ENCODE measurements at regions not wholly inside any gene's neighbourhood (a gene's known extent, or its start where the extent isn't known, plus 50 kb on each side); places are given as distances from the start of the nearest gene placed in this dataset.

GRCh38 chr15:35721751-35722150 lies 175.8 kb upstream of the DPH6 start:
- H3K27ac ChIP-seq (ENCODE audit: insufficient read depth, low read length, poor library complexity, severe bottlenecking) = no peak overlapping the region
- Mint-ChIP-seq H3K36me3 (no peaks in the 10 kb centered on the region), H3K27ac (no peak overlapping the region), H3K27me3 (peaks cover 4% of the 10 kb centered on the region), H3K9me3 (peaks cover 0 to 6% (median 4%) of the 10 kb centered on the region in 7 donors), H3K4me3 (no peak overlapping the region), H3K4me1 (no peaks in the 10 kb centered on the region)
- no peak overlapping the region for H3K4me3 ChIP-seq (ENCODE audit: low read depth, low read length)
- DNase-seq (no peak), ATAC-seq (ENCODE audit: low read depth in 2 of 2) (no peak)
- no peaks in the 10 kb centered on the region for H3K4me1 ChIP-seq (ENCODE audit: control insufficient read depth, insufficient read depth, low read length, poor library complexity, severe bottlenecking)
- H3K27me3 ChIP-seq (ENCODE audit: control insufficient read depth, insufficient read depth, low read length) = no peaks in the 10 kb centered on the region
- no peaks in the 10 kb centered on the region for H3K36me3 ChIP-seq (ENCODE audit: control insufficient read depth, insufficient read depth, low read length)
- H3K9me3 ChIP-seq (ENCODE audit: control insufficient read depth in 2 of 2, low read length in 2 of 2) = no peaks in the 10 kb centered on the region

DNA sequence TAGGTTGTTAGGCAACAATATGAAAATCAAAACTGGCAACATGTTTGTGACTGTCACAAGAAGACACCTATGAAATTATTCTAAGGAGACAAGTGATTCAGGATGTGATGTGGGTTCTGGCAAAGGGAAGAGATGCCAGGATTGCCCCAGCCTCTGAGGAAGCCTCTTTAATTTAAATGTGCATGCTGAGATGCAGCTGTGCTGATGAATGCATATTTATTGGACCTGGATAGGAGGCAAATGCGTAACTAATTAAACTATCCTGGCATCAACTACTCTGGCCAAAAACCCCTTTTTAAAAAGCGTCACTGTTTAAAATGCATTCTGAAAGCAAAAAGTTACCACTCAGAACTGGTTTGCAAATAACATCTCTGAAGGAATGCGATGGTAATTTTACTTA lies 176.5 kb upstream of the DPH6 start:
- no peaks in the 10 kb centered on the region for H3K4me1 ChIP-seq (ENCODE audit: control insufficient read depth, insufficient read depth, low read length, poor library complexity, severe bottlenecking)
- H3K27me3 Mint-ChIP-seq = peaks cover 4% of the 10 kb centered on the region
- no peak for ATAC-seq (ENCODE audit: low read depth in 2 of 2)
- no peaks in the 10 kb centered on the region for H3K36me3 Mint-ChIP-seq
- H3K27ac Mint-ChIP-seq = no peak overlapping the region
- H3K27ac ChIP-seq (ENCODE audit: insufficient read depth, low read length, poor library complexity, severe bottlenecking) = no peak overlapping the region
- no peak overlapping the region for H3K4me3 Mint-ChIP-seq
- no peaks in the 10 kb centered on the region for H3K36me3 ChIP-seq (ENCODE audit: control insufficient read depth, insufficient read depth, low read length)
- no peak overlapping the region for H3K4me3 ChIP-seq (ENCODE audit: low read depth, low read length)
- no peaks in the 10 kb centered on the region for H3K27me3 ChIP-seq (ENCODE audit: control insufficient read depth, insufficient read depth, low read length)
- no peaks in the 10 kb centered on the region for H3K9me3 ChIP-seq (ENCODE audit: control insufficient read depth in 2 of 2, low read length in 2 of 2)
- no peaks in the 10 kb centered on the region for H3K4me1 Mint-ChIP-seq
- peaks cover 0 to 9% (median 4%) of the 10 kb centered on the region in 7 donors for H3K9me3 Mint-ChIP-seq
- no peak for DNase-seq

DNA sequence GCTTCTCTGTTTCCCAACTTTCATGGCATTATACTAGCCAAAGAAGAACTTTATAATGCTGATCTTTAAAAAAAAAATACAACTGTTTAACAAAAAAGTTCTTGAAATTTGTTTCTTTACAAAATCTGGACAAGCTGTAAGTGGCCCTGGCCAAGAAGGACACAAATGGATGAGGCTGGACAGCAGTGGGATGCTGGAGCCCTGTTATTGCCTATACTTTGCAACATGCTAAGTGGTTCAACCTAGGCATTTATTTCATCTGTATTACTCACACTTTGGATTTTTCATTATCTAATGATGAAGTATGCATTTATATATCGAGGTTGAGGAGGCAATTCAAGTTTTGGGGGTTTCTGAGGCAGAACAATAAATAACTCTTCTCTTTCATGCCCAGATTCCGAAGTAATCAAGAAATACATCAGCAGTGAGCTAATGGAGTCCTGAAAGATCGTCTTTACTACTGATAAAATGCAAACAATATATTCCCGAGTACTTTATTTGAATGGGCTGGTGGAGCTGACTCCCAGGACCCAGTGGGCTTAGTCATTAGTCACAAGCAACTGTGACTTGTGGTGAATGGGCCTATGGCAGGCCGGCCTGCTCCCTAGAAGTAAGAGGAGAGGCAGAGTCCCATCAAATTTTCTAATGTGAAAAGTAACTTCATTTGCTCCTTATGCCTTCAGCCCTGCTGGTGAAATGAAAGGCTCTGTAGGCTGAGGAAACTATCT lies 177.3 kb upstream of the DPH6 start:
- H3K4me1 ChIP-seq (ENCODE audit: control insufficient read depth, insufficient read depth, low read length, poor library complexity, severe bottlenecking) = no peaks in the 10 kb centered on the region
- no peaks in the 10 kb centered on the region for H3K27me3 ChIP-seq (ENCODE audit: control insufficient read depth, insufficient read depth, low read length)
- ATAC-seq (ENCODE audit: low read depth in 2 of 2) (no peak), DNase-seq (no peak)
- H3K27me3 Mint-ChIP-seq = peaks cover 4% of the 10 kb centered on the region
- H3K4me3 Mint-ChIP-seq = no peak overlapping the region
- no peaks in the 10 kb centered on the region for H3K36me3 Mint-ChIP-seq
- H3K9me3 ChIP-seq (ENCODE audit: control insufficient read depth in 2 of 2, low read length in 2 of 2) = no peaks in the 10 kb centered on the region
- no peaks in the 10 kb centered on the region for H3K36me3 ChIP-seq (ENCODE audit: control insufficient read depth, insufficient read depth, low read length)
- no peak overlapping the region for H3K27ac Mint-ChIP-seq
- H3K9me3 Mint-ChIP-seq = peaks cover 0 to 9% (median under 1%) of the 10 kb centered on the region in 7 donors
- H3K27ac ChIP-seq (ENCODE audit: insufficient read depth, low read length, poor library complexity, severe bottlenecking) = no peak overlapping the region
- H3K4me3 ChIP-seq (ENCODE audit: low read depth, low read length) = no peak overlapping the region
- H3K4me1 Mint-ChIP-seq = no peaks in the 10 kb centered on the region

DNA sequence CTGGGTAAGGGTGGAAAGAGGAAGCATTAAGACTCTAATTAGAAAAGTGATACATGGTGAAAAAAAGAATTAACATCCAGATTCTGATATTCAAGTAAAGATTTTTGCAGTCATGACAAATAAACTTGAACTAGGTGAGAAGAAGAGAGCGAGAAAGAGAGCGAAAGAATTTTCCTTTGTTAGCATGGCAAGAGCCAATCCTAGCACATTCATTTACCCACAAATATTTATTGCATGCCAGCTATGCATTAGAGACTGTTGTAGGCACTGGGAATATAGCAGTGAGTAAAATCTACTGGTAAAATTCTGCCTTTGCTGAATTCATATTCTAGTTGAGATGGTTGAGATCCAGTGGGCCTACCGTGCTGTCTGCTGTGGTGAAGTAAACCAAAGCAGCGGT lies 177.9 kb upstream of the DPH6 start:
- H3K27ac Mint-ChIP-seq = no peak overlapping the region
- Histone ChIP-seq H3K9me3 (ENCODE audit: control insufficient read depth in 2 of 2, low read length in 2 of 2) (no peaks in the 10 kb centered on the region), H3K27ac (ENCODE audit: insufficient read depth, low read length, poor library complexity, severe bottlenecking) (no peak overlapping the region), H3K36me3 (ENCODE audit: control insufficient read depth, insufficient read depth, low read length) (no peaks in the 10 kb centered on the region), H3K4me1 (ENCODE audit: control insufficient read depth, insufficient read depth, low read length, poor library complexity, severe bottlenecking) (no peaks in the 10 kb centered on the region), H3K27me3 (ENCODE audit: control insufficient read depth, insufficient read depth, low read length) (no peaks in the 10 kb centered on the region), H3K4me3 (ENCODE audit: low read depth, low read length) (no peak overlapping the region)
- H3K4me3 Mint-ChIP-seq = no peak overlapping the region
- no peaks in the 10 kb centered on the region for H3K4me1 Mint-ChIP-seq
- ATAC-seq (ENCODE audit: low read depth in 2 of 2) (no peak), DNase-seq (no peak)
- H3K9me3 Mint-ChIP-seq = peaks cover 0 to 6% (median 0%) of the 10 kb centered on the region in 7 donors
- no peaks in the 10 kb centered on the region for H3K36me3 Mint-ChIP-seq
- peaks cover 4% of the 10 kb centered on the region for H3K27me3 Mint-ChIP-seq

DNA sequence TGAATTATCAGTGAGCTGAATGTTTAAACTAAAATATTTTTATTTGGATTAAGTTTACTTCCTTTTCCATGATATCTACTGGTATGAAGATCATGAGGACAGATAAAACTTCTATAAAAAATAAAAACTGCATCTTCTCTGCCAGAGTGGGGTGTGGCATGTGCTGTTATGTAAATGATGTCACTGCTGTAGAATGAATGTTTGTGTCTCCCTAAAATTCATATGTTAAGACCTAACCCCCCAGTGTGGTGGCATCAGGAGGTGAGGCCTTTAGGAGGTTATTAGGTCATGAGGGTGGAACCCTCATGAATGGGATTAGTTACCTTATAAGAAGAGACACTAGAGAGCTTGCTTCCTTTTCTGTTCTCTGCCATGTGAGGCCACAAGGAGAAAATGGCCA lies 178.7 kb upstream of the DPH6 start:
- no peak overlapping the region for H3K27ac ChIP-seq (ENCODE audit: insufficient read depth, low read length, poor library complexity, severe bottlenecking)
- H3K9me3 Mint-ChIP-seq = peaks cover 0 to 6% (median 0%) of the 10 kb centered on the region in 7 donors
- no peak overlapping the region for H3K27ac Mint-ChIP-seq
- H3K27me3 ChIP-seq (ENCODE audit: control insufficient read depth, insufficient read depth, low read length) = no peaks in the 10 kb centered on the region
- H3K27me3 Mint-ChIP-seq = peaks cover 4% of the 10 kb centered on the region
- H3K4me3 Mint-ChIP-seq = no peak overlapping the region
- H3K4me3 ChIP-seq (ENCODE audit: low read depth, low read length) = no peak overlapping the region
- no peaks in the 10 kb centered on the region for H3K36me3 ChIP-seq (ENCODE audit: control insufficient read depth, insufficient read depth, low read length)
- no peaks in the 10 kb centered on the region for H3K9me3 ChIP-seq (ENCODE audit: control insufficient read depth in 2 of 2, low read length in 2 of 2)
- DNase-seq (no peak), ATAC-seq (ENCODE audit: low read depth in 2 of 2) (no peak)
- no peaks in the 10 kb centered on the region for H3K36me3 Mint-ChIP-seq
- H3K4me1 Mint-ChIP-seq = no peaks in the 10 kb centered on the region
- H3K4me1 ChIP-seq (ENCODE audit: control insufficient read depth, insufficient read depth, low read length, poor library complexity, severe bottlenecking) = no peaks in the 10 kb centered on the region

- Mint-ChIP-seq H3K36me3 (no peaks in the 10 kb centered on the region), H3K27me3 (peaks cover 4% of the 10 kb centered on the region), H3K4me1 (no peaks in the 10 kb centered on the region), H3K27ac (no peak overlapping the region), H3K9me3 (peaks cover 0 to 6% (median 0%) of the 10 kb centered on the region in 7 donors), H3K4me3 (no peak overlapping the region)
- Histone ChIP-seq H3K36me3 (ENCODE audit: control insufficient read depth, insufficient read depth, low read length) (no peaks in the 10 kb centered on the region), H3K27me3 (ENCODE audit: control insufficient read depth, insufficient read depth, low read length) (no peaks in the 10 kb centered on the region), H3K27ac (ENCODE audit: insufficient read depth, low read length, poor library complexity, severe bottlenecking) (no peak overlapping the region), H3K9me3 (ENCODE audit: control insufficient read depth in 2 of 2, low read length in 2 of 2) (no peaks in the 10 kb centered on the region), H3K4me1 (ENCODE audit: control insufficient read depth, insufficient read depth, low read length, poor library complexity, severe bottlenecking) (no peaks in the 10 kb centered on the region), H3K4me3 (ENCODE audit: low read depth, low read length) (no peak overlapping the region)
- no peak for DNase-seq
- ATAC-seq (ENCODE audit: low read depth in 2 of 2) = no peak
Observed at GRCh38 chr15:35725353-35725752, 179.4 kb upstream of the DPH6 start.

GRCh38 chr15:35727627-35728026 lies 181.7 kb upstream of the DPH6 start:
- Mint-ChIP-seq H3K36me3 (no peaks in the 10 kb centered on the region), H3K27me3 (peaks cover 4% of the 10 kb centered on the region), H3K9me3 (peaks cover 0 to 6% (median 0%) of the 10 kb centered on the region in 7 donors), H3K27ac (no peak overlapping the region), H3K4me1 (no peaks in the 10 kb centered on the region), H3K4me3 (no peak overlapping the region)
- Histone ChIP-seq H3K27ac (ENCODE audit: insufficient read depth, low read length, poor library complexity, severe bottlenecking) (no peak overlapping the region), H3K36me3 (ENCODE audit: control insufficient read depth, insufficient read depth, low read length) (no peaks in the 10 kb centered on the region), H3K4me3 (ENCODE audit: low read depth, low read length) (no peak overlapping the region), H3K4me1 (ENCODE audit: control insufficient read depth, insufficient read depth, low read length, poor library complexity, severe bottlenecking) (no peaks in the 10 kb centered on the region), H3K27me3 (ENCODE audit: control insufficient read depth, insufficient read depth, low read length) (no peaks in the 10 kb centered on the region), H3K9me3 (ENCODE audit: control insufficient read depth in 2 of 2, low read length in 2 of 2) (no peaks in the 10 kb centered on the region)
- DNase-seq (no peak), ATAC-seq (ENCODE audit: low read depth in 2 of 2) (no peak)

DNA sequence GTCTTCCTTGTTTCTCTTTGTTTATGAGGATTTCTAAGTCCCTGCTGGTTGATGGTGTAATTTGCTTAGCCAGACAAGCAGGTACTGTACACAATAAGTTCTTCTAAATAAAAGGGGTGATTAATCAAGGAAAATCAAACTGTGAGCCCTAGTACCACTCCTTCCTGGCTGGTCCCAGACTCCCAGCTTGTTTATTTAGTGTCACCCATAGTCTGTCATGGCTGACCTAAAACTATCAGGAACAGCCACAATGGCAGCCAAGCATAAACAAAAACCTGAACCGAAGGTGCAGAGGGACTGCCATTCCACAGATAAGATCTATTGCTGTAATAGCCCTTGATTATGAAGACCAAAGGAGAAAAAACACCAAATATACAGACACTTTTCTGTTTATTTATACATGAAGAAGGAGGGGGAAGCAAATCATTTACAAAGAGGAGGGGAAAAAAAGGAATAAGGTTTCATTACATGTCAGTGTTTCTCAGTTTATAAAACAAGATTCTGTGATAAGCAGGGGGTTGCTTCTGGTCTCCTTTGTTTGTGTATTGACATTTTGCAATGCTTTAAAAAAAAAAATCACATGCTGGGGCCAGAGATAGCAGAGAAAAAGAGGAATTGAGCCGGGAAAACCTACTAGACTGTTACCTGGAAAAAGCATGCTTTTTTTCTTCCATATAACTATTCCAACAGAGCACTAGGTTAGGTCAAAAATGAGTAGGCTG lies 182.4 kb upstream of the DPH6 start:
- no peaks in the 10 kb centered on the region for H3K4me1 ChIP-seq (ENCODE audit: control insufficient read depth, insufficient read depth, low read length, poor library complexity, severe bottlenecking)
- H3K36me3 Mint-ChIP-seq = no peaks in the 10 kb centered on the region
- DNase-seq (no peak), ATAC-seq (ENCODE audit: low read depth in 2 of 2) (no peak)
- H3K27ac Mint-ChIP-seq = no peak overlapping the region
- H3K4me3 ChIP-seq (ENCODE audit: low read depth, low read length) = no peak overlapping the region
- H3K4me3 Mint-ChIP-seq = no peak overlapping the region
- no peaks in the 10 kb centered on the region for H3K36me3 ChIP-seq (ENCODE audit: control insufficient read depth, insufficient read depth, low read length)
- H3K27me3 ChIP-seq (ENCODE audit: control insufficient read depth, insufficient read depth, low read length) = no peaks in the 10 kb centered on the region
- no peaks in the 10 kb centered on the region for H3K9me3 ChIP-seq (ENCODE audit: control insufficient read depth in 2 of 2, low read length in 2 of 2)
- H3K27ac ChIP-seq (ENCODE audit: insufficient read depth, low read length, poor library complexity, severe bottlenecking) = no peak overlapping the region
- peaks cover 0 to 6% (median 0%) of the 10 kb centered on the region in 7 donors for H3K9me3 Mint-ChIP-seq
- no peaks in the 10 kb centered on the region for H3K4me1 Mint-ChIP-seq
- peaks cover 4% of the 10 kb centered on the region for H3K27me3 Mint-ChIP-seq

Measured in CD4-positive, CD25-positive, alpha-beta regulatory T cell (primary cell).